ENCODE measurements at regions not wholly inside any gene's neighbourhood (a gene's known extent, or its start where the extent isn't known, plus 50 kb on each side); places are given as distances from the start of the nearest gene placed in this dataset.

DNA sequence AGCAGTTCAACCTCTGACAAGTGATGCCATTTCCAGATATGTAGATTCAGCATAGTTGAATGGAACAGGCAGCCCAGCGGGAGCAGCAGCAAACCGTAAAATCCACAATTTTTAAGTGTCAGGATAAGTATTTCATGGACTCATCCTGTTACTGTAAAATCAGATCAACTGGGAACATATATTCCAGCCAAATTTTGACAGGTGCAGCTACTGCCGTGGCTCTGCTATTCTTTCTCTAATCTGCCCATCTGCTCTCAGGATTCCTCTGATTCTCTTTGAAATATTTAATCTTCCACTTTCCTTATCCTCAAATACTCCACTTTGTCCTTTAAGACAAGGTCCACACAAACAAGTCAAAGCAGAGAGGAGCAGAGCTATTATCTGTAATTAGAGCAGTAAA, 245.4 kb upstream of the ASCC3 start:
- Histone ChIP-seq H3K18ac (ENCODE audit: insufficient read length, low read depth, low read length) (no peak overlapping the region), H3K9ac (ENCODE audit: extremely low read depth, insufficient read length, low read length) (no peak overlapping the region), H2BK120ac (ENCODE audit: low read depth, low read length, poor library complexity, severe bottlenecking) (no peak overlapping the region), H2AFZ (ENCODE audit: low read length) (no peak overlapping the region), H4K5ac (ENCODE audit: insufficient read length, low read depth, low read length) (no peak overlapping the region), H3K79me1 (ENCODE audit: insufficient read depth, low read depth, low read length, poor library complexity, severe bottlenecking) (no peaks in the 10 kb centered on the region), H3K27me3 (ENCODE audit: insufficient read depth, low read length) (no peaks in the 10 kb centered on the region), H4K8ac (replicated peaks; ENCODE audit: insufficient read length, low read depth, low read length) (no peak overlapping the region), H3K79me2 (ENCODE audit: insufficient read depth, low read length) (no peaks in the 10 kb centered on the region), H2BK20ac (ENCODE audit: low read depth, low read length, poor library complexity, severe bottlenecking) (no peak overlapping the region), H3K23me2 (ENCODE audit: insufficient read length, low read depth, low read length, poor library complexity, severe bottlenecking) (no peaks in the 10 kb centered on the region), H2AK5ac (ENCODE audit: insufficient read length, low read length) (no peak overlapping the region), H3K4me2 (ENCODE audit: insufficient read depth, insufficient read length, low read length) (no peak overlapping the region), H4K91ac (ENCODE audit: insufficient read length, low read depth, low read length) (no peak overlapping the region), H3K56ac (ENCODE audit: insufficient read length, low read depth, low read length) (no peak overlapping the region), H2BK15ac (ENCODE audit: low read depth, low read length) (no peak overlapping the region), H3K4ac (ENCODE audit: low read depth, low read length) (no peak overlapping the region), H2BK5ac (ENCODE audit: insufficient read length, low read length) (no peak overlapping the region), H3K9me3 (ENCODE audit: control insufficient read depth, low read depth, low read length) (no peaks in the 10 kb centered on the region), H3K23ac (ENCODE audit: insufficient read length, low read depth, low read length) (no peak overlapping the region), H3K14ac (ENCODE audit: insufficient read depth, low read length) (no peak overlapping the region), H3K4me1 (ENCODE audit: insufficient read depth, low read length) (no peaks in the 10 kb centered on the region), H2BK12ac (ENCODE audit: insufficient read length, low read depth, low read length) (no peak overlapping the region), H3K27ac (ENCODE audit: insufficient read length, low read depth, low read length) (no peak overlapping the region), H4K20me1 (ENCODE audit: control insufficient read depth, insufficient read depth, insufficient read length) (no peaks in the 10 kb centered on the region), H3T11ph (ENCODE audit: low read length) (no peak overlapping the region)
- TF ChIP-seq, protein P1, sequence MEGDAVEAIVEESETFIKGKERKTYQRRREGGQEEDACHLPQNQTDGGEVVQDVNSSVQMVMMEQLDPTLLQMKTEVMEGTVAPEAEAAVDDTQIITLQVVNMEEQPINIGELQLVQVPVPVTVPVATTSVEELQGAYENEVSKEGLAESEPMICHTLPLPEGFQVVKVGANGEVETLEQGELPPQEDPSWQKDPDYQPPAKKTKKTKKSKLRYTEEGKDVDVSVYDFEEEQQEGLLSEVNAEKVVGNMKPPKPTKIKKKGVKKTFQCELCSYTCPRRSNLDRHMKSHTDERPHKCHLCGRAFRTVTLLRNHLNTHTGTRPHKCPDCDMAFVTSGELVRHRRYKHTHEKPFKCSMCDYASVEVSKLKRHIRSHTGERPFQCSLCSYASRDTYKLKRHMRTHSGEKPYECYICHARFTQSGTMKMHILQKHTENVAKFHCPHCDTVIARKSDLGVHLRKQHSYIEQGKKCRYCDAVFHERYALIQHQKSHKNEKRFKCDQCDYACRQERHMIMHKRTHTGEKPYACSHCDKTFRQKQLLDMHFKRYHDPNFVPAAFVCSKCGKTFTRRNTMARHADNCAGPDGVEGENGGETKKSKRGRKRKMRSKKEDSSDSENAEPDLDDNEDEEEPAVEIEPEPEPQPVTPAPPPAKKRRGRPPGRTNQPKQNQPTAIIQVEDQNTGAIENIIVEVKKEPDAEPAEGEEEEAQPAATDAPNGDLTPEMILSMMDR (conservative IDR thresholded peaks at IDR 0.05): no peak
- Mint-ChIP-seq H3K36me3 (ENCODE audit: insufficient read depth in 1 of 3, low read depth in 3 of 3) (no peaks in the 10 kb centered on the region; a peak in 1 of 7 replicates), H3K4me1 (peaks cover 0 to 2% of the 10 kb centered on the region in 2 experiments; a peak in 3 of 4 replicates), H3K27ac (no peak overlapping the region), H3K4me3 (no peak overlapping the region), H3K9me3 (no peaks in the 10 kb centered on the region), H3K27me3 (ENCODE audit: low read depth) (no peaks in the 10 kb centered on the region)
- WGBS (ENCODE audit: extremely low coverage, insufficient read length, low lambda C conversion rate): no CpG with 5 or more reads among the region's 3 CpGs
- no peak for DNase-seq

Measured in H9 (cell line).